Uterus (tissue), 3 donors: ENCODE measurements at regions not wholly inside any gene's neighbourhood (a gene's known extent, or its start where the extent isn't known, plus 50 kb on each side); places are given as distances from the start of the nearest gene placed in this dataset.

Experiments used
- DNase-seq, 2 donors: peaks; one replicate each; pipeline ENCODE4 v3.0.0-alpha.2; 2019 to 2020
- H3K27ac ChIP-seq, 2 donors: fragments of 200-600 bp; sonication (generic); 1 replicate in 1 of 2; 2 replicates in 1 of 2; pipeline ENCODE4 v1.5.1; 2016 to 2018
- H3K27me3 ChIP-seq, 2 donors: fragments of 200-600 bp; sonication (generic); one replicate each; pipeline ENCODE4 v1.5.1; 2018 to 2019; ENCODE audit warnings: control low read depth in 1 of 2
- H3K36me3 ChIP-seq, 2 donors: fragments of 200-600 bp; sonication (generic); one replicate each; pipeline ENCODE4 v1.5.1; 2019; ENCODE audit warnings: control low read depth in 1 of 2
- H3K4me1 ChIP-seq, 2 donors: fragments of 200-600 bp; sonication (generic); one replicate each; pipeline ENCODE4 v1.5.1; 2018 to 2019; ENCODE audit warnings: control low read depth in 1 of 2
- H3K4me3 ChIP-seq, 2 donors: fragments of 200-600 bp; sonication (generic); 1 replicate in 1 of 2; 2 replicates in 1 of 2; pipeline ENCODE4 v1.5.1; 2018 to 2019; ENCODE audit warnings: mild to moderate bottlenecking in 1 of 2
- H3K9me3 ChIP-seq, 2 donors: fragments of 200-600 bp; sonication (generic); one replicate each; pipeline ENCODE4 v1.5.1; 2019; ENCODE audit warnings: control low read depth in 1 of 2
- CTCF ChIP-seq, 4 experiments: fragments of 200-600 bp in 2 of 4; fragments of 450-650 bp in 2 of 4; sonication (generic) in 2 of 4; IDR thresholded peaks; one replicate each; pipeline ENCODE4 v1.5.1; 2016 to 2019; ENCODE audit warnings: antibody characterized with exemption in 4 of 4, mild to moderate bottlenecking in 2 of 4, moderate library complexity in 1 of 4
- POLR2A ChIP-seq, 2 donors: fragments of 450-650 bp; IDR thresholded peaks; one replicate each; pipeline ENCODE4 v1.6.1; 2016; ENCODE audit warnings: antibody characterized with exemption in 2 of 2, mild to moderate bottlenecking in 1 of 2, moderate library complexity in 1 of 2
- intact Hi-C: fragments of 100-400 bp; cut with DNase I; formaldehyde crosslinking; loops from one replicate; pipeline ENCODE4 v1.15.1; 2023; ENCODE audit warnings: low total_unique reads
- donor health status: DM: yes; HTN: yes; CAD: no.

- Histone ChIP-seq H3K36me3 (no peaks in the 10 kb centered on the region), H3K4me3 (no peak overlapping the region), H3K9me3 (no peaks in the 10 kb centered on the region), H3K27me3 (no peaks in the 10 kb centered on the region), H3K27ac (no peak overlapping the region), H3K4me1 (no peaks in the 10 kb centered on the region)
- TF ChIP-seq POLR2A (IDR thresholded peaks at IDR 0.05), result no peak
- no peak for TF ChIP-seq CTCF (IDR thresholded peaks at IDR 0.05)
- no peak for DNase-seq
- intact Hi-C loops, result no loop called here
Observed at GRCh38 chr9:80893190-80893589, 796.2 kb downstream of the TLE1 start.

- intact Hi-C loops, result no loop called here
- DNase-seq, result no peak
- Histone ChIP-seq H3K4me3 (no peak overlapping the region), H3K9me3 (no peaks in the 10 kb centered on the region), H3K27me3 (no peaks in the 10 kb centered on the region), H3K27ac (no peak overlapping the region), H3K36me3 (no peaks in the 10 kb centered on the region), H3K4me1 (no peaks in the 10 kb centered on the region)
- no peak for TF ChIP-seq POLR2A (IDR thresholded peaks at IDR 0.05)
- no peak for TF ChIP-seq CTCF (IDR thresholded peaks at IDR 0.05)
Observed at GRCh38 chr9:80892703-80893102, 796.6 kb downstream of the TLE1 start.

GRCh38 chr9:80890124-80890523, 799.2 kb downstream of the TLE1 start:
- Histone ChIP-seq H3K9me3 (no peaks in the 10 kb centered on the region), H3K4me1 (no peaks in the 10 kb centered on the region), H3K27me3 (no peaks in the 10 kb centered on the region), H3K36me3 (no peaks in the 10 kb centered on the region), H3K4me3 (no peak overlapping the region), H3K27ac (no peak overlapping the region)
- DNase-seq, result no peak
- TF ChIP-seq POLR2A (IDR thresholded peaks at IDR 0.05) (no peak), CTCF (IDR thresholded peaks at IDR 0.05) (no peak)
- intact Hi-C loops, result no loop called here

- H3K36me3 ChIP-seq, result no peaks in the 10 kb centered on the region
- H3K4me1 ChIP-seq, result no peaks in the 10 kb centered on the region
- intact Hi-C loops, result no loop called here
- no peaks in the 10 kb centered on the region for H3K9me3 ChIP-seq
- H3K27ac ChIP-seq, result no peak overlapping the region
- TF ChIP-seq POLR2A (IDR thresholded peaks at IDR 0.05) (no peak), CTCF (IDR thresholded peaks at IDR 0.05) (no peak)
- no peaks in the 10 kb centered on the region for H3K27me3 ChIP-seq
- H3K4me3 ChIP-seq, result no peak overlapping the region
- DNase-seq, result peak in 1 of 2 donors; percentile 14
Observed at GRCh38 chr9:80885894-80886293, 803.5 kb downstream of the TLE1 start.

- no peaks in the 10 kb centered on the region for H3K27me3 ChIP-seq
- H3K4me3 ChIP-seq, result no peak overlapping the region
- no peaks in the 10 kb centered on the region for H3K36me3 ChIP-seq
- H3K4me1 ChIP-seq, result no peaks in the 10 kb centered on the region
- no peak overlapping the region for H3K27ac ChIP-seq
- TF ChIP-seq CTCF (IDR thresholded peaks at IDR 0.05), result no peak
- TF ChIP-seq POLR2A (IDR thresholded peaks at IDR 0.05), result no peak
- H3K9me3 ChIP-seq, result no peaks in the 10 kb centered on the region
- no peak for DNase-seq
- intact Hi-C loops, result no loop called here
Observed at GRCh38 chr9:80883826-80884579, 805.3 kb downstream of the TLE1 start.
